Memory B cell (primary cell): ENCODE measurements at regions not wholly inside any gene's neighbourhood (a gene's known extent, or its start where the extent isn't known, plus 50 kb on each side); places are given as distances from the start of the nearest gene placed in this dataset.
"Not testable (repeated sequence)": the region's sequence is repeated elsewhere in the genome, so short reads cannot be mapped to it uniquely, and the experiment has no call there.

Experiments
- ATAC-seq: fragments of 150-1000 bp; cut with Tn5 transposase; 2 replicates; pipeline ENCODE4 v1.10.0; 2021; ENCODE audit warnings: low read depth, mild to moderate bottlenecking, moderate library complexity
- DNase-seq, 2 donors: peaks; one replicate each; pipeline ENCODE4 v3.0.0; 2022; ENCODE audit warnings: low spot score in 2 of 2
- H3K27ac Mint-ChIP-seq: one replicate; pipeline ENCODE4 v1.8.0; 2022; ENCODE audit warnings: mild to moderate bottlenecking, moderate library complexity, mixed read lengths
- H3K27me3 Mint-ChIP-seq: one replicate; pipeline ENCODE4 v1.8.0; 2022; ENCODE audit warnings: mixed read lengths
- H3K36me3 Mint-ChIP-seq: one replicate; pipeline ENCODE4 v1.8.0; 2022; ENCODE audit warnings: mild to moderate bottlenecking, mixed read lengths
- H3K4me1 Mint-ChIP-seq: one replicate; pipeline ENCODE4 v1.8.0; 2022; ENCODE audit warnings: mixed read lengths
- H3K4me3 Mint-ChIP-seq: one replicate; pipeline ENCODE4 v1.8.0; 2022; ENCODE audit warnings: mild to moderate bottlenecking, moderate library complexity, mixed read lengths
- H3K9me3 Mint-ChIP-seq: one replicate; pipeline ENCODE4 v1.8.0; 2022; ENCODE audit warnings: mixed read lengths

DNA sequence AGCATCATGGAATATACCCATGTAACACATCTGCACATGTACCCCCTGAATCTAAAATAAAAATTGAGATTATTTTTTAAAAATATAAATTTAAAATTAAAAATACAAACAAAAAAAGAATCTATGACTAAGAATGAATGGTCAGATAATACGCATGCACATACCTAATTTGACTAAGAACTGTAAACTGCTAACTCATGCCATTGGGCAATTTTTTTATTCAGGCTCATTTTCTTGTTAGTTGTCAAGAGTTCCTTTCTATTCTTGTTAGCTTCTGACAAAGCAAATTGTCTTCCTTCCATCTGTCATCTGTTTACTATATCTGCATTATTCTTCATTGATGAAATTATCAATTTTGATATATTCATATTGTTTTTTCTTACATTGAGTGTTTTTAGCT lies 69.5 kb upstream of the HAND1 start:
- H3K4me1 Mint-ChIP-seq, result no peaks in the 10 kb centered on the region
- no peak overlapping the region for H3K27ac Mint-ChIP-seq
- H3K36me3 Mint-ChIP-seq, result no peaks in the 10 kb centered on the region
- no peaks in the 10 kb centered on the region for H3K27me3 Mint-ChIP-seq
- no peak overlapping the region for H3K4me3 Mint-ChIP-seq
- no peaks in the 10 kb centered on the region for H3K9me3 Mint-ChIP-seq
- ATAC-seq (no peak), DNase-seq (no peak)

DNA sequence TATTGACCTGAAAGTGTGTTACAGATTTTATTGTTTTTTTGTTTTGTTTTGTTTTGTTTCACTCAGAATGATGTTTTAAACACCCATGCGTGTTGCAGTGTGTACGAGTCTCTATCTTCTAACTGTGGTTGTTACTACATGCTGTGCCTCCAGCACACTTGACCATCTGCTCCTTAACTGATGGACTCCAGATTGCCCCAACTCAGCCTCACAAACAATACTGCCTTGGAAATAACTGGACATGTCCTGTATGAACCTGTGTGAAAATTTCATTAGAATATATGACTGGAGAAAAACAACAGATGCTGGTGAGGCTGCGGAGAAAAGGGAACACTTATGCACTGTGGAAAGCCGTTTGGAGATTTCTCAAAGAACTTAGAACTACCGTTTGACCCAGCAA lies 68.7 kb upstream of the HAND1 start:
- Mint-ChIP-seq H3K4me3 (no peak overlapping the region), H3K9me3 (no peaks in the 10 kb centered on the region), H3K27ac (no peak overlapping the region), H3K36me3 (no peaks in the 10 kb centered on the region), H3K27me3 (no peaks in the 10 kb centered on the region), H3K4me1 (no peaks in the 10 kb centered on the region)
- no peak for ATAC-seq
- DNase-seq, result no peak

DNA sequence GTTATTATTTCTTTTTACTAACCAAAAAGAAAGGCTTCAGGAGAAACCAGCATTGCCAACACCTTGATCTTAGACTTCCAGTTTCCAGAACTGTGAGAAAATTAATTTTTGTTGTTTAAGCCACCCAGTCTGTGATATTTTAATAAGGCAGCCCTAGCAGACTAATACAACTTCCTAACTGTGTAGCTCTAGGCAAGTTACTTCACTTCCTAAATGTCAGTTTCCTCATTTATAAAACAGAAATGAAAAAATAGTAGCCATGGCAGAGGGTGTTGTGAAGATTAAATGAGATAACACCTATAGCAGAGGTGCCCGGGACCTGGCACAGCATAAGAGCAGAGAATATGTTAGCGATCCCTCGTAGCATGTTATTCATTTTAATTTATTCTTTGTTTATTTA lies 66.6 kb upstream of the HAND1 start:
- H3K36me3 Mint-ChIP-seq, result no peaks in the 10 kb centered on the region
- ATAC-seq (no peak), DNase-seq (no peak)
- no peaks in the 10 kb centered on the region for H3K9me3 Mint-ChIP-seq
- H3K27me3 Mint-ChIP-seq, result no peaks in the 10 kb centered on the region
- no peak overlapping the region for H3K27ac Mint-ChIP-seq
- no peaks in the 10 kb centered on the region for H3K4me1 Mint-ChIP-seq
- no peak overlapping the region for H3K4me3 Mint-ChIP-seq

DNA sequence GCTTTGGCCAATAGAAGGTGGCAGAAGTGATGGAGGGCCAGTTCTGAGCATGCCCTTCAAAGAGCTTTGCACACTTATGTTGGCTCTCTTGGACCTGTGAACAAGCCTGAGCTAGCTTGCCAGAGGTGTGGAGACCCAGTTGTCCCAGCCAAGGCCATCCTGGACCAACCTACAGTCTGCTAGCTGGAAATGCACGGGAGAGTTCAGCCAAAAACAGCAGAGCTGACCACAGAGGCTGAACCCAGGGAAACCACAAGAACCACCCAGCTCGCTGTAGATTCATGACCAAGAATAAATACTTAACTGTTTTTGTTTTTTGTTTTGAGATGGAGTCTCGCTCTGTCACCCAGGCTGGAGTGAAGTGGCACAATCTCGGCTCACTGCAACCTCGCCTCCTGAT lies 65.4 kb upstream of the HAND1 start:
- DNase-seq (no peak), ATAC-seq (no peak)
- Mint-ChIP-seq H3K36me3 (no peaks in the 10 kb centered on the region), H3K9me3 (no peaks in the 10 kb centered on the region), H3K4me3 (no peak overlapping the region), H3K4me1 (no peaks in the 10 kb centered on the region), H3K27ac (no peak overlapping the region), H3K27me3 (peaks cover 5% of the 10 kb centered on the region)

DNA sequence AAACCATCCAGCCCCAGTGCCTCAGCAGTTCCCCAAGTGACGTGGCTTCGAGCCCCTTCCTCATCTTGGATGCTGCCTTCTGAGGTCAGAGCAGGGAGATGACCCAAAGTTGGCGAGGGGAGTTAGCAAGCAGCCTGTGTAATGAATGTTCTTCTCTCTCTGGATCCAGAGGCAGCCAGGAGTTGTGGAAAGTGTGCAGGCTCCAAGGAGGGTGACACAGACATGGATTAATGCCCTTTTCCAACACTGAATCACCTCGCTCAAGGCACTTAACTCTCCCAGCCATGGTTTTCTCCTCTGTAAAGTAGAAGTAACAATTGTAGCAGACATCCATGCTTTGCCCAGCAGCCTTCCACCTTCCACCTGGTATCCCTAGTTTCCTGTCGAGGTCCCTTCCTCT lies 64.6 kb upstream of the HAND1 start:
- no peak for DNase-seq
- Mint-ChIP-seq H3K9me3 (no peaks in the 10 kb centered on the region), H3K27me3 (peaks cover 5% of the 10 kb centered on the region), H3K4me3 (no peak overlapping the region), H3K4me1 (no peaks in the 10 kb centered on the region), H3K36me3 (no peaks in the 10 kb centered on the region), H3K27ac (no peak overlapping the region)
- no peak for ATAC-seq

DNA sequence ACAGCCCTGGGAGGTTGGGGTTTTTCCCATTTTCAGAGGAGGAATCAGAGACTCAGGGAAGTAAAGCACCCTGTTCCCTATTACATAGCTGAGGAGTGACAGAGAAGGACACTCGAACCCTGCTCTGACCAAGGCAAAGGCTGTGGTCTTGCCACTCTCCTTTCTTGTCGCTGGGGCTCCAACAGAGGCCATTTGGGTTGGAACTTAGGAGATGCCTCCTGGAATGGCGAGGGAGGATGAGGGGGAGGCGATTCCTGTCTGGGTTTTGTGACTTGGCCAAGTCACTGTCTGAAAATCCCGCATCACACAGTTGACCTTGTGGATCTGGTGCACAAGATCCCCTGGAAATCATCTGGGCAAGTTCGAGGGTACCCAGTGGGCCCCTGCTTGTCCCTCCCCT lies 64.0 kb upstream of the HAND1 start:
- ATAC-seq (no peak), DNase-seq (no peak)
- Mint-ChIP-seq H3K4me1 (no peaks in the 10 kb centered on the region), H3K27me3 (peaks cover 9% of the 10 kb centered on the region), H3K9me3 (no peaks in the 10 kb centered on the region), H3K36me3 (no peaks in the 10 kb centered on the region), H3K27ac (no peak overlapping the region), H3K4me3 (no peak overlapping the region)

DNA sequence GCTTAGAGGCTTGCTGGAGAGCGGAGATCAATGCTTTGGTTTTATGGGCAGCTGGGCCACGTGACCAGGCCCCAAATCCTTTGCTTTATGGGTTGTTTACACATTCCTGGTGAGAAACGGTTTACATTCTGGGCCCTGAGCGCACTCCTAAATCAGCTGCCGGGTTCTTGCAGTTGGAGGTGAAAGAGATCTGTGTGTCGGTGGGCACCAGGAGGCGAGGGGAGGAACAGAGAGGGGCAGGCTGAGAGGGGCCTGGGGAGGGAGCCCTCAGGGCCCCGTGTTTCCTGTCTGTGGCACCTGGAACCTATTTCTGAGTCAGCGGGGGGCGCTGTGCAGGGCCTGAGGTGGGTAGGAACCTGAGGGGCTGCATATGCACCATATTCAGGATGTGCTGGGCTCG lies 63.5 kb upstream of the HAND1 start:
- DNase-seq, result no peak
- Mint-ChIP-seq H3K4me3 (no peak overlapping the region), H3K27ac (no peak overlapping the region), H3K4me1 (no peaks in the 10 kb centered on the region), H3K27me3 (peaks cover 12% of the 10 kb centered on the region), H3K36me3 (no peaks in the 10 kb centered on the region), H3K9me3 (no peaks in the 10 kb centered on the region)
- ATAC-seq, result no peak

DNA sequence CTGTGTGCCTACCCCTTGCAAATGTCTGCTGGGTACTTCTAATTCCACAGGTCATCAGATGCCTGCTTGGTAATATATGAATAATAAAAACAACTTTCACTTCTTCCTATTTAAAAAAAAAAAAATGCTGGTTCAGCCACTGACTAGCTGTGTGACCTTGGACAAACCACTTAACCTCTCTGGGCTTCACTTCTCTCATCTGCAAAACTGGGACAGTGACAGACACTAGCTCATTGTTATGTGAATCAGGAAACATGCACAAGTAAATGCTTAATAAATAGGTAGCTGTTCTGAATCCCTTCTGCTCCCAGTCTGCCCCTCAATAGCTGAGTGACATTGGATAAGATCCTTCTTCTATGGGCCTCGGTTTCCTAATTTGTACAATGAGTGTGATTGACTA lies 62.6 kb upstream of the HAND1 start:
- ATAC-seq, result no peak
- H3K4me3 Mint-ChIP-seq, result no peak overlapping the region

DNA sequence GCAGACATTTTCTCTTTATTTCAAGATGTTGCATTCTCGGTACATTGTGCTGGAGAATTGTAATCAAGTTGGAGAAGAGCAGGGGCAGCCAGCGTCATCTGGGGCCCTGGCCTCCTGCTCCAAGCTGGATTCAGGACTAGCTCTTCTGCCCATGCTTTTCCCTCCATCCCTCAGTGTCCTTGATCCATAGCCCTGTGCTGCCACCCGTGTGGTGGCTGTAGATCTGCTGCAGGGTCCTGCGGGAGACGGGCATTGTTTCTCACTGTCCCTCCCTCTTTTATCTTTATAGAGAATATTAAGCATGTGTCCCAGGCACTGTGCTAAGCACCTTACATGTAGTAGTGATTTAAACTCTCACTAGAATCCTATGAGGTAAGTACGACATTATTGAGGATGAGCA lies 60.5 kb upstream of the HAND1 start:
- peaks cover 18% of the 10 kb centered on the region for H3K27me3 Mint-ChIP-seq
- DNase-seq (no peak), ATAC-seq (no peak)
- no peaks in the 10 kb centered on the region for H3K36me3 Mint-ChIP-seq
- H3K4me3 Mint-ChIP-seq, result no peak overlapping the region
- H3K9me3 Mint-ChIP-seq, result no peaks in the 10 kb centered on the region
- no peak overlapping the region for H3K27ac Mint-ChIP-seq
- no peaks in the 10 kb centered on the region for H3K4me1 Mint-ChIP-seq

More for the DNA sequence above, 62.6 kb upstream of the HAND1 start:
- no peaks in the 10 kb centered on the region for H3K9me3 Mint-ChIP-seq
- no peaks in the 10 kb centered on the region for H3K4me1 Mint-ChIP-seq
- H3K27ac Mint-ChIP-seq, result no peak overlapping the region
- H3K27me3 Mint-ChIP-seq, result peaks cover 13% of the 10 kb centered on the region
- no peaks in the 10 kb centered on the region for H3K36me3 Mint-ChIP-seq
- DNase-seq, result no peak

DNA sequence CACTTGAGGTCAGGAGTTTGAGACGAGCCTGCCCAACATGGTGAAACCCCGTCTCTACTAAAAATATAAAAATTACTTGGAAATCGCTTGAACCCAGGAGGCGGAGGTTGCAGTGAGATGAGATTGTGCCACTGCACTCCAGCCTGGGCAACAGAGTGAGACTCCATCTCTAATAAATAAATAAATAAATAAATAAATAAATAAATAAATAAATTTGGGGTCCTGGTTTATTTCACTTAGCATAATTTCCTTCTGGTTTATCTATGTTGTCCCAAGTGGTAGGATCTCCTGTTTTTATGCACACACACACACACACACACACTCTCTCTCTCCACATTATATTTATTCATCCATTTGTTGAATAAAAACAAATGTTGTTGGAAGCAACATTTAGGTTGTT lies 58.4 kb upstream of the HAND1 start:
- H3K27me3 Mint-ChIP-seq, result peaks cover 22% of the 10 kb centered on the region
- not testable (repeated sequence) for H3K4me1 Mint-ChIP-seq, H3K9me3 Mint-ChIP-seq, ATAC-seq, H3K4me3 Mint-ChIP-seq, DNase-seq, H3K36me3 Mint-ChIP-seq, H3K27ac Mint-ChIP-seq

DNA sequence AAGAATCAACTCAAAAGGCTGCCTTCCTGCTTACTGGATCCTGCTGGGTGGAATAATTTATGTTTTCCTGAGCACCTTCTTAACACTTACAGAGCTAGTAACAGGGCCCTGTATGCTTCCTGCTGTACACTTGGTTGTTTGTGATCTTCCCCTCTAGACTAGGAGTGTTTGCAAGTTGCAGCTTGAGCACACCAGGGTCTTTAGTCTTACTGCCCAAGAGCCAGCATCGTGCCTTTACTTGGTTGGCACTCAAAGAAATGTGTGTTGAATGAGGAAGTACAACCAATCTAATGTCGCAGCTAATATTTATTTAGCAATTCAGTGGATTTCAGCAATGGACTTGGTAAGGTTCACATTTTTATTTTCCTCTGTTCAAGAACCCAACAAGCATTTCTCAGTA lies 57.5 kb upstream of the HAND1 start:
- no peak for ATAC-seq
- Mint-ChIP-seq H3K4me3 (no peak overlapping the region), H3K36me3 (no peaks in the 10 kb centered on the region), H3K4me1 (no peaks in the 10 kb centered on the region), H3K27me3 (peaks cover 27% of the 10 kb centered on the region), H3K9me3 (peaks cover 3% of the 10 kb centered on the region), H3K27ac (no peak overlapping the region)
- DNase-seq, result no peak

DNA sequence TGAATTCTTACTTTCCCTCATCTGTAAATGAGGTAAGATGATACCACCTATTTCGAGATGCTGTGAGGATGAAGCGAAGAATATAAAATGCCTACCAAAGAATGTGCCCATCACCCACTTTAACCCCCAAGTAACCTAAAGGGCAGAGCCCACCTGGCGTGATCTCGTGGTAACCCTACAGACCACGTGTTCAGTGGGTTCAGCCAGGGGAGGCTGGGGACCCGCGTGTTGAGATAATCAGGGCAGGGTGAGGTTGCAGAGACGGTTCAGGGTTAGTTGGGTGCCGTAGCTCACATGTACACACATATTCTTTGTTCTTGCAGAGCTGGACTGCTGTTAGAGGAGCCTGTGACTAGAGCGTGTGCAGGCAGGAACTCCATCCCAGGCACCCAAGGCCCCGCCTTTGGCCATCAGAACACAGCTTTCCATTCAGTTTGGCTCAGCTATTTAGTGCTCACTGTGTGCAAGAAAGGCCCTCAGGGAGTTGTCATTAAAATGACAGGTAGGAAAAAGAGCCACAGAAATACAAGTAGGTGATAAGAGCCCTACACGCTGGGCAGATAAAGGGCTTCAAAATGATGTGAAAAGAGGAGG lies 56.5 kb upstream of the HAND1 start:
- Mint-ChIP-seq H3K9me3 (peaks cover 3% of the 10 kb centered on the region), H3K4me3 (no peak overlapping the region), H3K27me3 (peaks cover 27% of the 10 kb centered on the region), H3K36me3 (no peaks in the 10 kb centered on the region), H3K4me1 (no peaks in the 10 kb centered on the region), H3K27ac (no peak overlapping the region)
- DNase-seq, result no peak
- ATAC-seq, result no peak

DNA sequence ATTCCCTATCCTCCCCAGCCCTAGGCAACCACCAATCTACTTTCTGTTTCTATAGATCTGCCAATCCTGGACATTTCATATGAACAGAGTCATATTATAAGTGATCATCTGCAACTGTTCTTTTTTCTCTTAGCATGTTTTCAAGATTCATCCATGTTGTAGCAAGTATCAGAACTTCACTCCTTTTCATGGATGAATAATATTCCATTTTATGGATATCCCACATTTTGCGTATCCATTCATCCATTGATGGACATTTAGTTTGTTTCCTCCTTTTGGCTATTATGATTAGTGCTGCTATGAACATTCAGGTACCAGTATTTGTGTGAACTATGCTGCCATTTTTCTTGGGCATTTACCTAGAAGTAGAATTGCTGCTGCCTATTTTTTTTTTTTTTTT lies 51.3 kb upstream of the HAND1 start:
- Mint-ChIP-seq H3K9me3 (peaks cover 3% of the 10 kb centered on the region), H3K27ac (no peak overlapping the region), H3K36me3 (no peaks in the 10 kb centered on the region), H3K4me3 (no peak overlapping the region), H3K4me1 (no peaks in the 10 kb centered on the region), H3K27me3 (peaks cover 21% of the 10 kb centered on the region)
- no peak for ATAC-seq
- no peak for DNase-seq

DNA sequence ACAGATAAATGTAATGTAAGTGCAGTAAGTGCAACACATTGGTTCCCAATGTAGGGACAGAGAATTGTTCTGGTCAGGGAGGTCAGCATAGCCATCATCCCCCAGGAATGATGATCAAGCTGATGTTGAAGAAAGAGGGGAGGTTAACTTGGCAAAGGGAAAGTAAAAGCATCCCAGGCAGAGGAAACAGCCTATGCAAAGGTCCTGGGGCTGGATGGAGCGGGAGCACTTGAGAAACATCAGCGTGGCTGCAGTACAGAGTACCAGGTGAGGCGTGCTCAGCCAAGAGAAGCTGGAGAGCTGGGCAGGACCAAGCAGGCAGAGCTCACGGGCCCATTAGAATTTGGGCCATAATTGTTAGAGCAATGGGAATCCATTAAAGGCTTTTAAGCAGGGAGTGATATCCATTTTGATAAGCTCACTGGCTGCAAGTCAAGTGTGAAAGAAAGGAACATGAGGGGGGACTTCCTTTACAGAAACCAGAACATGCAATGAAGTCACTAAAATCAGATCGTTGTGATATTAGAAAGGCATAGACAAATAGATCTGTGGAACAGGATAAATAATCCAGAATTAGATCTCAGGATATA lies 50.1 kb upstream of the HAND1 start:
- peaks cover 19% of the 10 kb centered on the region for H3K27me3 Mint-ChIP-seq
- ATAC-seq (no peak), DNase-seq (no peak)
- H3K4me1 Mint-ChIP-seq, result no peaks in the 10 kb centered on the region
- no peak overlapping the region for H3K4me3 Mint-ChIP-seq
- peaks cover 2% of the 10 kb centered on the region for H3K9me3 Mint-ChIP-seq
- H3K36me3 Mint-ChIP-seq, result no peaks in the 10 kb centered on the region
- H3K27ac Mint-ChIP-seq, result no peak overlapping the region
